Lung (tissue), 11 donors: ENCODE measurements at regions not wholly inside any gene's neighbourhood (a gene's known extent, or its start where the extent isn't known, plus 50 kb on each side); places are given as distances from the start of the nearest gene placed in this dataset.

ENCODE experiments used
- ATAC-seq: fragments of 200-7000 bp; cut with Tn5 transposase; one replicate; pipeline ENCODE4 v1.9.1; 2020; ENCODE audit warnings: moderate number of reproducible peaks; ENCODE audit not compliant: insufficient read depth, low FRiP score
- DNase-seq, 3 donors: peaks; one replicate each; pipeline ENCODE4 v3.0.0-alpha.2; 2013 to 2017
- H3K27ac ChIP-seq, 2 donors: one replicate each; pipeline ENCODE4 v1.5.1; 2013; ENCODE audit warnings: mild to moderate bottlenecking in 2 of 2, moderate library complexity in 2 of 2, control low read depth in 1 of 2, inconsistent platforms in 1 of 2, low read depth in 1 of 2, low read length in 1 of 2
- H3K27me3 ChIP-seq, 3 donors: one replicate each; pipeline ENCODE4 v1.5.1; 2013; ENCODE audit warnings: low read length in 2 of 3; ENCODE audit not compliant: control insufficient read depth in 3 of 3, insufficient read depth in 3 of 3
- H3K36me3 ChIP-seq, 4 donors: one replicate each; pipeline ENCODE4 v1.5.1; 2013; ENCODE audit warnings: low read length in 4 of 4, mild to moderate bottlenecking in 1 of 4, moderate library complexity in 1 of 4; ENCODE audit not compliant: control insufficient read depth in 4 of 4, insufficient read depth in 4 of 4
- H3K4me1 ChIP-seq, 5 donors: one replicate each; pipeline ENCODE4 v1.5.1; 2013; ENCODE audit warnings: low read length in 5 of 5, mild to moderate bottlenecking in 2 of 5, moderate library complexity in 1 of 5; ENCODE audit not compliant: control insufficient read depth in 5 of 5, insufficient read depth in 5 of 5
- H3K4me3 ChIP-seq: one replicate; pipeline ENCODE4 v1.5.1; 2013; ENCODE audit warnings: mild to moderate bottlenecking, control low read depth, moderate library complexity
- H3K9ac ChIP-seq, 2 donors: one replicate each; pipeline ENCODE4 v1.5.1; 2013; ENCODE audit warnings: low read length in 2 of 2, control low read depth in 1 of 2; ENCODE audit not compliant: insufficient read depth in 1 of 2
- H3K9me3 ChIP-seq, 4 donors: one replicate each; pipeline ENCODE4 v1.5.1; 2013; ENCODE audit warnings: low read length in 3 of 4, mild to moderate bottlenecking in 1 of 4, moderate library complexity in 1 of 4; ENCODE audit not compliant: control insufficient read depth in 4 of 4, insufficient read depth in 3 of 4
- WGBS, 2 donors: extraction: QIAGEN DNeasy Blood & Tissue Kit; methylation state at CpG; one replicate each; pipeline ENCODE4 v1.1.7; 2013; 5-methylcytosine and 5-hydroxymethylcytosine counted together
- TF ChIP-seq, protein P1 (sequence below): IDR thresholded peaks from 2 replicates; pipeline ENCODE4 v1.5.1; 2012; ENCODE audit warnings: mild to moderate bottlenecking; ENCODE audit errors: control extremely low read depth, extremely low read depth
- donor health status: control.
- donor health status: control.
- donor health status: Bipolar disorder and iron deficiency.
- donor health status: healthy.
- donor health status: DM: yes; HTN: yes; CAD: no.

DNA sequence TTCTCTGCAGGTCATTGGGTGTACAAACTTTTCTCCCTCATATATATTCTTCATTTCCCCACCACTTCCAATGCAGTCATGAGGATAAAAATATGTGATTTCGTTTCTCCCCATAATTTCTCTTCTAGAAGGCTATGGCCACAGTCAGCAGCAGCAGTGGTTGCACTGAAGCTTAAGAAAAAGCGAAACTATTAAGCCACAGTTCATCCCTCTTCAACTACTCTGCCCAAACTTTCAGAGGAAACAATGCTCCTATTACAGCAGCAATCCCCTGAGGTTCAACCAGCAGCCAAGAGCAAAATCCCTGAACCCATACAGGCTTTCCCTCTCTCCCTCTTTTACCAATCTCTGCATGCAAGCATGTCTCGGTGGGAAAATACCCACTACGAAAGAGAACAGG lies 298.6 kb downstream of the DHX15 start:
- ATAC-seq = no peak
- no peak overlapping the region for H3K4me3 ChIP-seq
- no peak overlapping the region for H3K9ac ChIP-seq
- WGBS, 2 donors = 82% methylated on average over 4 of the region's 4 CpGs
- H3K4me1 ChIP-seq = no peaks in the 10 kb centered on the region
- H3K36me3 ChIP-seq = no peaks in the 10 kb centered on the region
- TF ChIP-seq, protein P1, sequence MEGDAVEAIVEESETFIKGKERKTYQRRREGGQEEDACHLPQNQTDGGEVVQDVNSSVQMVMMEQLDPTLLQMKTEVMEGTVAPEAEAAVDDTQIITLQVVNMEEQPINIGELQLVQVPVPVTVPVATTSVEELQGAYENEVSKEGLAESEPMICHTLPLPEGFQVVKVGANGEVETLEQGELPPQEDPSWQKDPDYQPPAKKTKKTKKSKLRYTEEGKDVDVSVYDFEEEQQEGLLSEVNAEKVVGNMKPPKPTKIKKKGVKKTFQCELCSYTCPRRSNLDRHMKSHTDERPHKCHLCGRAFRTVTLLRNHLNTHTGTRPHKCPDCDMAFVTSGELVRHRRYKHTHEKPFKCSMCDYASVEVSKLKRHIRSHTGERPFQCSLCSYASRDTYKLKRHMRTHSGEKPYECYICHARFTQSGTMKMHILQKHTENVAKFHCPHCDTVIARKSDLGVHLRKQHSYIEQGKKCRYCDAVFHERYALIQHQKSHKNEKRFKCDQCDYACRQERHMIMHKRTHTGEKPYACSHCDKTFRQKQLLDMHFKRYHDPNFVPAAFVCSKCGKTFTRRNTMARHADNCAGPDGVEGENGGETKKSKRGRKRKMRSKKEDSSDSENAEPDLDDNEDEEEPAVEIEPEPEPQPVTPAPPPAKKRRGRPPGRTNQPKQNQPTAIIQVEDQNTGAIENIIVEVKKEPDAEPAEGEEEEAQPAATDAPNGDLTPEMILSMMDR = no peak
- H3K9me3 ChIP-seq = no peaks in the 10 kb centered on the region
- H3K27me3 ChIP-seq = no peaks in the 10 kb centered on the region
- no peak for DNase-seq
- no peak overlapping the region for H3K27ac ChIP-seq

DNA sequence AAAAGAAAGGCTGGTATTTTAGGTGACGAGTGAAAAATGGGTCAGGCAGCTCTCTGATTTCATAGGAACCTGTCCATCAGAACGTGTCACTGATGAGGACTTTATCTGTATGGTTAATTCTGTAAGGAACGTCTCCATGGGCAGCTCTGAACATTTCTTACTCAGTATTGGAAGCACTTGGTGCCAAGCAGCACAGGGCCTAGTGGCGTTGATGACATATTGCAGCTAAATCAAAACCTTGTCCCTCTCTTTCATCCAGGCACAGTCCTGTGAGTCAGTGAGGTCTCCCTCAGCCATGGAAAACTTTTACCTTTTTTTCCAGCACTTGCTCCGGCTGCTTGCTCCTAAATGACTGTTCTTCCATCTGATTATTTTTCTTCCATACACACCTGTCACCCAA lies 301.9 kb downstream of the DHX15 start:
- Histone ChIP-seq H3K27ac (no peak overlapping the region), H3K9ac (no peak overlapping the region), H3K36me3 (no peaks in the 10 kb centered on the region), H3K9me3 (no peaks in the 10 kb centered on the region), H3K4me3 (no peak overlapping the region), H3K27me3 (no peaks in the 10 kb centered on the region), H3K4me1 (no peaks in the 10 kb centered on the region)
- WGBS, 2 donors = 79 to 85% methylated on average over 5 of the region's 5 CpGs
- ATAC-seq = no peak
- TF ChIP-seq, protein P1 = no peak
- DNase-seq = no peak

DNA sequence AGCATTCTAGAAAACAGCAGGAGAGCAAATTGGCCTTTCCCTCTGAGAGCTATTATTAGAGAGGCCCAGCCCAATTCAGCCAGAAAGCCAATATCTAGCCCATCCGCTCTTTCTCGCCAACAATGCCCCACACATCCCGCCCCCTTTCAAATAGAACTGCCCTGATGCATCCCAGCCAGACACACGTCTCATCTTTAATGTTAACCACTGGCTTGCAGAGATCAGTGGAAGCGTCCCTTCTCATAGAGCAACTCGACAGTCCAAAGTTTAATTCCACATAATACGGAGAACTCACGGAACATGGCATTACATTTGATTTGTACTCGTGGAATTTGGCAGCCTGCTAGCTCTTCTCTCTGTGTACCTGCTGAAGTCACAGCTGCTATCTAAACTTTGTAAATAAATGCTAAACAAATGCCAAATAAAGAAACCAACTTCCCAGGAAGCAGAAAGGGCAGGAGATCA lies 304.4 kb downstream of the DHX15 start:
- TF ChIP-seq, protein P1 = no peak
- no peak for DNase-seq
- H3K36me3 ChIP-seq = no peaks in the 10 kb centered on the region
- ATAC-seq = no peak
- WGBS, 2 donors = 79 to 80% methylated on average over 9 of the region's 9 CpGs
- H3K27me3 ChIP-seq = no peaks in the 10 kb centered on the region
- no peaks in the 10 kb centered on the region for H3K9me3 ChIP-seq
- H3K4me1 ChIP-seq = no peaks in the 10 kb centered on the region
- no peak overlapping the region for H3K4me3 ChIP-seq
- H3K9ac ChIP-seq = no peak overlapping the region
- no peak overlapping the region for H3K27ac ChIP-seq

DNA sequence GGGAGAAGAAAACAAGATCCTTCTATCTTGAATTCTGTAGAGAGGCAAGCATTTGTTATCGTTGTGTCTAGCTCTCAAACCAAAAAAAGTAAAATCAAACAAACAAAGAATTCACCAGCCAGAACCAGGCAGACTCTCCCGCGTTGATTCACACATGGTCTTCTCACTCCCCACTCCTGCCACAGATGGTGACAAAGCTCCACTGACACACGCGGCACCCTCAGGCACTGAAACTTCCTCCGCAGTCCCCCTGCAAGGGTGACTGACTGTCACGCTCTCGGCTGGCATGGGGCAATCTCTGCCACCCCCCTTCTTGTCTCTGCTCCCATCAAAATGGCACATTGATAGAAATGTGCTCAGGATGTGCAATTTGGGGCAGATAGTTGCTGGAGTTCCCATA lies 304.9 kb downstream of the DHX15 start:
- no peak for ATAC-seq
- no peak for DNase-seq

More for the DNA sequence above, 304.9 kb downstream of the DHX15 start:
- Histone ChIP-seq H3K4me3 (no peak overlapping the region), H3K36me3 (no peaks in the 10 kb centered on the region), H3K9me3 (no peaks in the 10 kb centered on the region), H3K9ac (no peak overlapping the region), H3K27me3 (no peaks in the 10 kb centered on the region), H3K4me1 (no peaks in the 10 kb centered on the region), H3K27ac (no peak overlapping the region)
- TF ChIP-seq, protein P1 = no peak
- WGBS, 2 donors = 80 to 83% methylated on average over 8 of the region's 8 CpGs
